Stimulated activated CD8-positive, alpha-beta memory T cell treated with anti-CD3 and anti-CD28 coated beads, Interleukin-7, amount 100 ng/mL, for 4 hours (primary cell): ENCODE measurements at regions not wholly inside any gene's neighbourhood (a gene's known extent, or its start where the extent isn't known, plus 50 kb on each side); places are given as distances from the start of the nearest gene placed in this dataset.
"Not testable (repeated sequence)": the region's sequence is repeated elsewhere in the genome, so short reads cannot be mapped to it uniquely, and the experiment has no call there.

Experiments
- DNase-seq, 2 donors: peaks; one replicate each; pipeline ENCODE4 v3.0.0-alpha.2; 2020; ENCODE audit warnings: low read depth in 2 of 2

DNA sequence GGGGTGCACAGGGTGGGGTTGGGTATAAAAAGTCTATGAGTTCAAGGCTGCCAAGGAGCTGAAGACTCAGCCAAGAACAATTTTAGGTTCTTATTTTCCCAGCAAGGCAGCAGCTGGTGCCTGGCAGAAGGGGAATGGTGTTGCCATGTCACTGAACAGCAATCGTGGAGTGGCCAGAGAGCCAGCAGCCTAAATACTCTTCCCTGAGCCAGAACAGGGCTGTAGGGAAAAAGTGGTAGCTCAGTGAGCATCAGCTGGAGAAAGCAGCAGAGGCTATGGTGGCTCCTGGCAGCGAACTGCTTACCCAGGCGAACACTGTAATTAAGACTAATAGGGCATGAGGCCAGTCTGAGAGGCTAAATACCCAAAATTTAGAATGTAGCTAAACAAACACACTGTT, 334.9 kb downstream of the RMST start:
- DNase-seq: no peak

DNA sequence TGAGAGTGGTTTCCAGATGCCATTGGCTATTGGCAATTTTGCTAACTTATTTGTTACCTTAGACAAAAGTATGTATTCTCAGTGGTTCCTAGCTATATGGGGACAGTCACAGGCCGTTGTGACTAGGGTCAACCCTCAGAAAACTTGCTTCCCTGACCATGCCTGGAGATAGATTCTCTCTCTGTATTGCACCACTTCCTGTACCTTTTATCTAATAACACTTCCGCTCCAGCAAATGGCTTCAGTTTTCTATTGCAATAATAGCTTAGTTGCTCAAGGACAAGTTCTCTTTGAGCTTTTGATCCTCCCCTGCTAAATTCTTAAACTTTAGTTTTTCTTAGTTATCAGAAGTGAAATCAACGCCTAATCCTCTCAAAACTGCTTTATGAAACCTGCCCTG, 338.0 kb downstream of the RMST start:
- no peak for DNase-seq

DNA sequence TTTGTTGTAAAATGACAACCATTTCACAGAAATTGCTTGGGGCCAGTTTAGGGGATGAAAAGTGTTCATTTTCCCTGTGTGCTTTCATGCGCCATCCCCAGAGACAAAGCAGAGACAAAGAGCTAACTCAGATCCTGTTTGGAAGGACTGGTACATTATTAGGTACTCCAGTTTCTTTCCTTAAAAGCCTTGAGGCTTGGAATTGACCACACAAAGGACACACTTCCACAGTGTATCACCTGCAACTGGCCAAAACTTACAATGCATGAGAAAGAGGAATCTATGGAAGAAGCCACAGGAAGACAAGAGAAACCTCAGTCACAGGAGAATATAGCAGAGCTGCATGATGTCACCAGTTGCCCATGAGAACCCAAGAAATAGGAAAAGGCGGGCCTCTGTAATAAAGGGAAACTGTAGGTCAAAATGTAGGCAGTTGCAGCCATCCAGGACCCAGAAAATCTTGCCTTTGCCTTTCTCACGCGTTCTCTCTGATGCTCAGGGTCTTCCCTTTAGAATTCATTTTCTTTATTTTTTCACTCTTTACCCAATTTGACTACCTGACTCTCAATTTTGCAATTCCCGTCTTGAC, 339.0 kb downstream of the RMST start:
- no peak for DNase-seq

- no peak for DNase-seq
Observed at GRCh38 chr12:97805146-97805545, 342.5 kb downstream of the RMST start.

DNA sequence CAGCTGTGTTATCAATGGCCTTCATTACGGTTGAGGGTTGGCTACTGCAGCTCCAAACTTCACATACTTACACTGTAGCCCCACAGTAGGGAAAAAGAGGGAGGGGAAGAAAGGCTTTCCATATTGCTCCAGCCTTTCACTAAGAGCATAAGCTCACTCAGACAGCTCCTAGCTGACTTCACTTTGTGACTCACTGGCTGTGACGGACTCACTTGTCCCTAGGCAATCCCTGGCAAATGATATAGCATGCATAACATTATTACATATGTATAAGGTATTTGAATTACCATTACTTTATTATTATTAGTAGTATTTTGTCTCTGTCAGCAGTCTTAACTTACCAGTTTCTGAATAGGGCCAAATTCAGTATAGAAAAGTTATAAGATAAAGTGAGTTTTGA, 350.7 kb downstream of the RMST start:
- DNase-seq: no peak

GRCh38 chr12:97821806-97822205, 359.2 kb downstream of the RMST start:
- DNase-seq: no peak

DNA sequence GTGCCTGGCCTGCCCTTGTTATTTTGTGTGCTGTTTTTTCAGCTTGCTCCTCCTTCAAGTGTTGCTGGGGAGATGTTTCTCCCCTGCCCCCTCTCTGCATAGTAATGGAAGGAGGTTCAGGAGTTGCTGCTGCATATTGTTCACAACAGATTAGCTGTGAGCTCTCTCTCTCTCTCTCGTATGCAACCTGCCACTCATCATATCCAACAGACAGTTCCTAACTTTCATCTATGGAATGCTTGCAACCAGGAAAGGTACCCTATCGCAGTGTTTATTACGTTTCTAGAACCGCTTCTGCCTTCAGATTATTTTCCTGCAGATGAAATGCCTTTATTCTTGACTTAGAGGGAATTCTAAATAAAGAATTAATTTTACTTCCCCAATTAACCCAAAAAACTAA, 372.9 kb downstream of the RMST start:
- no peak for DNase-seq

DNA sequence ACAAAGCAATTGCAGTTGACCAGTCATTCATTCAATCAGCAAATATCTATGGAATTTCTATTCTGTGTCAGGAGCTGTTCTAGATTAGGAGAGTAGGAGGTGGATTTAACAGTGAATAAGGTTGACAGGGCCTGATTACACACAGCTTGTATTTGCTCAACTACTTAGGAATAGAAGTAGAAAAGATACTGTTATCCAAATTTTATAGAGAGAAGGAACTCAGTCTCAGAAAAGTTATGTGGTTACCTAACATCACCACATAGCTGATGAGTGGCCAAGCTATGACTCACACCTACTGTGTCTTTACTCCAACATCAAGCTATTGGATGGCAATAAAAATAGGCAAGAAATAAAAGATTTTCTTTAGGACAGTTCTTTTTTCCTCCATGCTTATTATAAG, 374.8 kb downstream of the RMST start:
- no peak for DNase-seq

- no peak for DNase-seq
Observed at GRCh38 chr12:97848051-97848450, 385.4 kb downstream of the RMST start.

- DNase-seq: no peak
Observed at GRCh38 chr12:97854477-97854876, 391.9 kb downstream of the RMST start.

DNA sequence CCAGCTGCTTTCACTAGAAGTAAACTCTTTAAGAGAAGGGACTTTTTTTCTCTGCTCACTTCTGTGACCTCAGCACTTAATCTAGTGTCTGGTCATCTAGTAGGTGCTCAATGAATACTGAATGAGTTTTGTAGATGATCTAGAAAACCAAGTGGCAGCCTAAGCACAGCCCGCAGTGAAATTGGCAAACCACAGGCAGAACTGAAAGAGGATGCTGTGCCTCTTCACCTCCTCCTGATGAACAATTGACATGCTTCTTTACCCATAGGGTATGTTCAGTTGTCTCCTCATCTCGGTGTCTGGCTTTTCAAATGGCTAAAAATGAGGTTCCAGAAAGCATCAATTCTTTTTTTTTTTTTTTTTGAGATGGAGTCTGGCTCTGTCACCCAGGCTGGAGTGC, 399.5 kb downstream of the RMST start:
- no peak for DNase-seq

GRCh38 chr12:97875064-97875463, 412.5 kb downstream of the RMST start:
- DNase-seq: no peak

DNA sequence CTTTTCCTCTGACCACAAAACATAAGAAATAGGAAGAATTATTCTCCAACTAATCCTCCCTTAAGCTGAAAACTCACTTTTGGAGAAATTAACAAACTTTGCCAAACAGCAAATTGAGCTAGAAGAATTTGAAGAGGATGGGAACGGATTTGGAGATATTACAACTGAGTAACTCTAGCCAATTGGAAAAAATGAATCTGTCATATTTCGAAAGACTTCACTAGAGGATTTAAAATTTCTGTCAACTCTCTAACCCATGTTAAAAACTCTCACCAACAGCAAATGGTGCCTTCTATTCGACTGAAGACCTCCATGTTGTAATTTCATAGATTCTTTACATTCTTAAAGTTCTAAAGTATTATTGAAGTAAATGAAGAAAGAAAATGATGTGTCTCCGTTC, 414.2 kb downstream of the RMST start:
- no peak for DNase-seq

DNA sequence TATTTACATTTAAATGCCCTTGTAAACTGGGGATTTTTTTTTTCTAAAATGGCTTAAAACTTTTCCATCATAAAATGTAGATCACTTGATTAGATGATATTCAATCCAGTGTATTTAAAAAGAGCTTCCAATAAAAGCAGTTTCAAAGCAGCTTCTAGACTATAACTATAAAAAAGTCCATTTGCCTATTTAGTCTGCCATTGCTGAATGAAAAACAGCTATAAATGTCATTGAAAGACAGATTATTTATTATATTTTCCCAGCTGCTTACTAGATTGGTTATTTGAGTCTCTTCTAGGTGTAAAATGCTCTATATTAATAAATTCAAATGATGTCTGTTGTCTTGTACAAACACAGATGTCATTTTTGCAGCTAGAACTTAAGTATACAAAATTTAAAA, 414.8 kb downstream of the RMST start:
- DNase-seq: no peak

- no peak for DNase-seq
Observed at GRCh38 chr12:97886511-97887176, 424.0 kb downstream of the RMST start.

- DNase-seq: not testable (repeated sequence)
Observed at GRCh38 chr12:97897881-97898280, 435.3 kb downstream of the RMST start.

- DNase-seq: no peak
Observed at GRCh38 chr12:97899529-97899928, 436.9 kb downstream of the RMST start.

- no peak for DNase-seq
Observed at GRCh38 chr12:97899956-97900355, 437.4 kb downstream of the RMST start.

- no peak for DNase-seq
Observed at GRCh38 chr12:97903356-97903755, 440.8 kb downstream of the RMST start.

DNA sequence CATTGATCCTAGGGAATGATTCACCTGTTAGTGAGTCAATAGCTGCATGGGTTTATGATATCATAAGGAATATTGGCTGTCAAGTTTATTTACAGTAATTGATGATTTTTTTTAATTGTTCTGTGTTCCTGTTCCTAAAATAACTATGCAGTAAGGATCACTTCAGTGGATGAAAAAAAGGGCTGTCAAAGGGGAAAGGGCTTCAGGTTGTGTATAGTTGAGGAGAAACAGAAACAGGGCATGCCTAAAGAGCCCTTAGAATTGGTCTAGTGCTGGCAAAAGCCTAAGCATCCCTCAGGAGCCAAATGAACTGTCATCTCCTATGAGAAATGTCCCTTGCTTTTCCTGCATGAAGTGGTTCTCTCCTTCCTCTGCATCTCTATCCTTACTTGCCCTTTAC, 444.9 kb downstream of the RMST start:
- DNase-seq: no peak

GRCh38 chr12:97910559-97910958, 448.0 kb downstream of the RMST start:
- no peak for DNase-seq

DNA sequence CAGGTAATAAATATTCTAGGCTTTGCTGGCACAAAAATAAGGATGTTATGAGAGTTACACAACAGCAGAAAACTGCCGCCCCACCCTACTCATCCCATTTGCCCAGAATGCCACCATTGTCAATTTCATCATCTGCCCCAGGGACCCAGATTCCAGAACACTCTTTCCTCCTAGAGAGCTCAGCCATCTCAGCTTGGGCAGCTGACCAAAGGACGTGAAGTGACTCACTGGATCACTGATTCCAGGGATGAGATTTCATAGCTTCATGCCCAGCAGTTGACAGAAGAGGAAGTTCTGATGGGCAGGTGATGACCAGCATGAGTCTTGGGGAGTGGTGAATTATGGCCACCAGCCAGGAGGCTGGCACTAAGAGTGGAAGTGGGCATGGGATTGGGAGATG, 450.3 kb downstream of the RMST start:
- no peak for DNase-seq

DNA sequence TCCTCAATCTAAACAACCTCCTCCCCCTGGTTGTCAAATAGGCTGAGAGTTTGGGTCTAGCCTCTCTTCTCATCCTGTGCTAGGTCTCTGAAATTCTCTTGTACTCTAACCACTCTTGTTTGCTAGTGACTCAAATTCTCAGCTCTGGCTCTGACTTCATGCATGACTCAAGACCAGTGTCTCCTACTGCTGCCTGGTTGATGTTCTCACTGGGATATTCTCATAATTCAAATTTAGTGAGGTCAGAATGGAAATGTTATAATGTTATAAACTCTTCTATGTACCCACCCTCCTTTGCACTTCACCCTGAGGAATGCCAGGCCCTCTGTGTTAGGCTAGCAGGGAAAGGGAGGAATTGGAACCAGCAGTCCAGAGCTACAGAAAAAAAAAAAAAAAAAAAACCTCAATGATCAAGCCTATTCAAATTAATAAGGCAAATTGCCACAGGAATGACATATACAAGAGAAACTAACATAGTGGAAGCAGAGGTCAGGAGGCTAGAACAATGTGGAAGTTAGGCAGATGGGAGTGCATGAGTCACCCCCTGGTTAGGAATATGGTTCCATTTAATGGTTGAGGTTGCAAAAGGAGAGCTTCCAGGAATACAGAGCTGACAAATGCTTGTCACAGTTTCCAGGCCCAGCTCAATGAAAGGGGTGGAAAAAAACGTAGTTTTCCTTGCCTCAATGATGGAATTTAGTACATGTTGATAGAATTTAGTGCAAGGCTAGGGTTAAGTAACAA, 459.5 kb downstream of the RMST start:
- no peak for DNase-seq
